Fibroblast of pulmonary artery (primary cell): ENCODE measurements at regions not wholly inside any gene's neighbourhood (a gene's known extent, or its start where the extent isn't known, plus 50 kb on each side); places are given as distances from the start of the nearest gene placed in this dataset.

Experiments used
- DNase-seq: peaks from one replicate; pipeline ENCODE4 v3.0.0-alpha.2; 2010; ENCODE audit warnings: low read depth
- H3K4me3 ChIP-seq: replicated peaks from 2 replicates; pipeline ENCODE4 v1.5.1; 2011; ENCODE audit warnings: low read depth, mild to moderate bottlenecking, control low read depth, low read length, moderate library complexity
- CTCF ChIP-seq: IDR thresholded peaks from 2 replicates; pipeline ENCODE4 v1.5.1; 2011; ENCODE audit warnings: mild to moderate bottlenecking, control low read depth, low read length, inconsistent platforms; ENCODE audit errors: missing control alignments

GRCh38 chr15:70525551-70525950 is 237.8 kb downstream of the UACA start:
- H3K4me3 ChIP-seq, result no peak overlapping the region
- no peak for DNase-seq
- no peak for TF ChIP-seq CTCF

DNA sequence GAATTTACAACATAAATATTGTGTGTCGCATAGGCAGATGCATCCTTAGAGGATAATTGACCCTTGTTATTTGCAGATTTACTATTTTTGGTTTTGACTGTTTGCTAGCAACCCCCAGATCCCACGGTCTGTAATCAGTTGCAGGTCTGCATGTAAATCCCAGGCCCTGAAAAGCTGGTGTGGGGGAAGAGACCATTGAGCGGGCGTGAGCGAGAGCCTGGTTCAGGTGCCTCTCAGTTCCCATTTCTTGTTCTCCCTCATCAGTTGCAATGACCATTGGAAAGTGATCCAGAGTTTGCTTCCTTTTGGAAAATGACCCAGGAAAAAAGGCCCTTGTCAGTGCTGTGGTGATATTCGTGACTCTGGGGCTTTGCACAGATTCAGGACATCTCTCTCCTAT is 238.9 kb downstream of the UACA start:
- TF ChIP-seq CTCF, result no peak
- no peak overlapping the region for H3K4me3 ChIP-seq
- DNase-seq, result no peak

GRCh38 chr15:70523616-70524015 is 239.7 kb downstream of the UACA start:
- DNase-seq, result no peak
- no peak for TF ChIP-seq CTCF
- H3K4me3 ChIP-seq, result no peak overlapping the region

DNA sequence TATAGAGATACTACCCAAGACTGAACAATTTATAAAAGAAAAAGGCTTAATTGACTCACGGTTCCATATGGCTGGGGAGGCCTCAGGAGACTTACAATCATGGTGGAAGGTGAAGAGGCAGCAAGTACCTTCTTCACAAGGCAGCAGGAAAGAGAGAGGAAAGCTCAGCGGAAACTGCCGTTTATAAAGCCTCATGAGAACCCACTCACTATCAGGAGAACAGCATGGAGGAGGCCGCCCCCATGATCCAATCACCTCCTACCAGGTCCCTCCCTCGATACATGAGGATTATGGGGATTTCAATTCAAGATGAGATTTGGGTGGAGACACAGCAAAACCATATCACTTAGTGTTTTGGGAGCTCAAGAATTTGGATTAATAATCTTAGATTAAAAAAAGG is 240.2 kb downstream of the UACA start:
- no peak for DNase-seq
- no peak for TF ChIP-seq CTCF
- H3K4me3 ChIP-seq, result no peak overlapping the region

- H3K4me3 ChIP-seq, result no peak overlapping the region
- TF ChIP-seq CTCF, result no peak
- DNase-seq, result no peak
These were observed 240.9 kb downstream of the UACA start for GRCh38 chr15:70522323-70522966.

DNA sequence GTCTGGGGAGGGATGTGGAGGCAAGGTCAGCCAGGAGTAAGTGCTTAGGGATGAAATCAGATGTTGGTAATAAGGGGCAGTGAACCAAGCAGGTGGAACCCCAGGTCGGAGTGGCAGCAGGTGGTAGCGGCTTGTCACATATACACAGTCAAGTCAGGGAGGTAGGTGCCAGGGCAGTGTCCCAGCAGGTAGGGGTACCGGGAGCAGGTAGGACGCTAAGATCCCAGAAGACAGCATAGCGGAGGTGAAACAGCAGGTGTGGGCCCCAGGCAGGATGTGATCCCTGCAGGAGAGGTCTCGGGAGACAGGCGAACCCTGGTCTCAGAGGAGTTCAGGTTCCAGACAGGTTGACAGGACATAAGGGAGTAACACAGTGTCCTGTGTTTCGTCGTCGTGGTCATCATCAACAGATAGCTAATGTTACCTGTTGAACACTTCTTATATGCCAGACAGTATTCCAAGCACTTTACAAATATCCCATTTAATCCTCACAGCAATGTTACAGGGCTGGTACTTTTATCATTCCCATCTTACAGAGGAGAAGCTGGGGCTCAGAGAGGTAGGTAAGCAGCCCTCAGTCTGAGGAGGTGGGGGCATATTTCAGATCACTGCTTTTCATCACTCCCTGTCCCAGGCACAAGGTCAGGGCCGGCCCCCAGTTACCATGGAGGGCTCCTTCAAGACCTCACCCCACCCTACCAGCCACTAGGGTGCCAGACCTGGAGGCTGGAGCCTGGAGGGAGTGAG is 241.6 kb downstream of the UACA start:
- H3K4me3 ChIP-seq, result no peak overlapping the region
- DNase-seq, result no peak
- no peak for TF ChIP-seq CTCF

DNA sequence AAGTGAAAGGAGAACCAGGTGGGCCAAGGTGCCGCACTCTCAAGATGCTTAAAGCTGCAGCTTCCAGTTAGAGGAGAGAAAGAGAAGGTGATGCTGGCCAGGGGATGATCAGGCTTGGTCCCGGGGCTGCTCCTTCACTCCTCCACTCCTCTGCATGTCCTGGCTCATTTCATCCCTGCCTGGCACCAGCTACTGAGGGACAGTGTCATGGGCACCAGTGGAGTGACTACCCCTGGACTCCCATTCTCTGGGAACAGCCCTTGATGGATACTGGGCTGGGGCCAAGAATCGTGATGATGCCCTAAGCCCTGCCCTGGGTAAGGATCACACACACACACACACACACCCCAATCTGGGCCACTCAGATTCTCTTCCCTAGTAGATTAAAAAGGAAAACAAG is 243.7 kb downstream of the UACA start:
- TF ChIP-seq CTCF, result no peak
- DNase-seq, result no peak
- no peak overlapping the region for H3K4me3 ChIP-seq
